NCI-H1092 treated with DMSO at 0.1 percent for 48 hours (cell line): ENCODE measurements at regions not wholly inside any gene's neighbourhood (a gene's known extent, or its start where the extent isn't known, plus 50 kb on each side); places are given as distances from the start of the nearest gene placed in this dataset.
A peak's percentile ranks its signal among the peaks of the same experiment; 100 is the strongest.
"Not testable (repeated sequence)": the region's sequence is repeated elsewhere in the genome, so short reads cannot be mapped to it uniquely, and the experiment has no call there.

ENCODE experiments used
- DNase-seq: peaks from one replicate; lab custom pipeline; 2025; lab: John Stamatoyannopoulos, UW

GRCh38 chr7:66458991-66459390 is 169.7 kb upstream of the KCTD7 start:
- DNase-seq, result not testable (repeated sequence)

- DNase-seq, result not testable (repeated sequence)
These were observed 168.8 kb upstream of the KCTD7 start for GRCh38 chr7:66459783-66460413.

GRCh38 chr7:66460921-66461361 is 167.7 kb upstream of the KCTD7 start:
- DNase-seq, result no peak

GRCh38 chr7:66461397-66461796 is 167.3 kb upstream of the KCTD7 start:
- DNase-seq, result not testable (repeated sequence)

- DNase-seq, result not testable (repeated sequence)
These were observed 165.8 kb upstream of the KCTD7 start for GRCh38 chr7:66462831-66463230.

- no peak for DNase-seq
These were observed 164.6 kb upstream of the KCTD7 start for GRCh38 chr7:66464059-66464458.

GRCh38 chr7:66466081-66466600 is 162.5 kb upstream of the KCTD7 start:
- DNase-seq, result no peak

GRCh38 chr7:66467887-66468286 is 160.8 kb upstream of the KCTD7 start:
- DNase-seq, result no peak

GRCh38 chr7:66473064-66473463 is 155.6 kb upstream of the KCTD7 start:
- DNase-seq, result not testable (repeated sequence)

GRCh38 chr7:66474441-66474840 is 154.2 kb upstream of the KCTD7 start:
- DNase-seq, result no peak

- not testable (repeated sequence) for DNase-seq
These were observed 152.6 kb upstream of the KCTD7 start for GRCh38 chr7:66476056-66476455.

- DNase-seq, result not testable (repeated sequence)
These were observed 150.8 kb upstream of the KCTD7 start for GRCh38 chr7:66477822-66478397.

GRCh38 chr7:66481229-66481628 is 147.5 kb upstream of the KCTD7 start:
- not testable (repeated sequence) for DNase-seq

- not testable (repeated sequence) for DNase-seq
These were observed 139.6 kb upstream of the KCTD7 start for GRCh38 chr7:66489065-66489464.

- not testable (repeated sequence) for DNase-seq
These were observed 138.9 kb upstream of the KCTD7 start for GRCh38 chr7:66489741-66490140.

GRCh38 chr7:66490979-66491378 is 137.7 kb upstream of the KCTD7 start:
- not testable (repeated sequence) for DNase-seq

- DNase-seq, result not testable (repeated sequence)
These were observed 136.3 kb upstream of the KCTD7 start for GRCh38 chr7:66492405-66492804.

- DNase-seq, result peak; percentile 98
These were observed 135.2 kb upstream of the KCTD7 start for GRCh38 chr7:66493235-66494205.

- no peak for DNase-seq
These were observed 131.3 kb upstream of the KCTD7 start for GRCh38 chr7:66497346-66497745.

GRCh38 chr7:66500087-66500486 is 128.6 kb upstream of the KCTD7 start:
- DNase-seq, result no peak

GRCh38 chr7:66502230-66503035 is 126.2 kb upstream of the KCTD7 start:
- no peak for DNase-seq

GRCh38 chr7:66503036-66503370 is 125.7 kb upstream of the KCTD7 start:
- DNase-seq, result no peak
